Activated CD8-positive, alpha-beta T cell treated with anti-CD3 and anti-CD28 coated beads for 36 hours (primary cell): ENCODE measurements at regions not wholly inside any gene's neighbourhood (a gene's known extent, or its start where the extent isn't known, plus 50 kb on each side); places are given as distances from the start of the nearest gene placed in this dataset.
"Not testable (repeated sequence)": the region's sequence is repeated elsewhere in the genome, so short reads cannot be mapped to it uniquely, and the experiment has no call there.

ENCODE experiments used
- ATAC-seq: fragments of 200-7000 bp; cut with Tn5 transposase; one replicate; pipeline ENCODE4 v1.10.0; 2021; ENCODE audit warnings: mild to moderate bottlenecking, moderate library complexity
- CTCF ChIA-PET: fragments of 350-600 bp; sonication (Branson Sonifier 250); formaldehyde crosslinking; loops from one replicate; lab custom pipeline; 2021; ENCODE audit warnings: antibody characterized with exemption; lab: Charles Lee
- POLR2A ChIA-PET: fragments of 350-600 bp; sonication (Branson Sonifier 250); formaldehyde crosslinking; loops from one replicate; lab custom pipeline; 2021; ENCODE audit warnings: antibody characterized with exemption; lab: Charles Lee
- DNase-seq: peaks from one replicate; pipeline ENCODE4 v3.0.0-alpha.2; 2020
- H3K27ac Mint-ChIP-seq: one replicate; pipeline ENCODE4 v1.8.0; 2021; ENCODE audit warnings: mild to moderate bottlenecking, mixed read lengths
- H3K27me3 Mint-ChIP-seq: one replicate; pipeline ENCODE4 v1.8.0; 2021; ENCODE audit warnings: mixed read lengths
- H3K36me3 Mint-ChIP-seq: one replicate; pipeline ENCODE4 v1.8.0; 2021; ENCODE audit warnings: low read depth, mixed read lengths
- H3K4me1 Mint-ChIP-seq: one replicate; pipeline ENCODE4 v1.8.0; 2021; ENCODE audit warnings: low read depth, mixed read lengths
- H3K4me3 Mint-ChIP-seq: one replicate; pipeline ENCODE4 v1.8.0; 2021; ENCODE audit warnings: mild to moderate bottlenecking, moderate library complexity, mixed read lengths
- H3K9me3 Mint-ChIP-seq: one replicate; pipeline ENCODE4 v1.8.0; 2021; ENCODE audit warnings: mixed read lengths
- intact Hi-C: fragments of 100-400 bp; cut with micrococcal nuclease; formaldehyde crosslinking; loops from one replicate; pipeline ENCODE4 v1.10.0; 2022
- TF ChIP-seq, protein P1 (sequence below): fragments of 200-600 bp; IDR thresholded peaks from one replicate; pipeline ENCODE4 v1.8.0; 2022; ENCODE audit warnings: antibody characterized with exemption, mild to moderate bottlenecking

GRCh38 chrX:11890836-11891514 lies 132.9 kb downstream of the MSL3 start:
- intact Hi-C loops, result no loop called here
- no peaks in the 10 kb centered on the region for H3K27me3 Mint-ChIP-seq
- ChIA-PET CTCF (interaction anchor here (0.8 kb wide), 1 partner anchor 104 kb away, joined by 4 read pairs; no protein-coding TSS in a partner anchor), POLR2A (no interaction called here)
- no peaks in the 10 kb centered on the region for H3K36me3 Mint-ChIP-seq
- H3K9me3 Mint-ChIP-seq, result no peaks in the 10 kb centered on the region
- ATAC-seq, result no peak
- H3K4me1 Mint-ChIP-seq, result no peaks in the 10 kb centered on the region
- DNase-seq, result no peak
- no peak overlapping the region for H3K27ac Mint-ChIP-seq
- TF ChIP-seq, protein P1, sequence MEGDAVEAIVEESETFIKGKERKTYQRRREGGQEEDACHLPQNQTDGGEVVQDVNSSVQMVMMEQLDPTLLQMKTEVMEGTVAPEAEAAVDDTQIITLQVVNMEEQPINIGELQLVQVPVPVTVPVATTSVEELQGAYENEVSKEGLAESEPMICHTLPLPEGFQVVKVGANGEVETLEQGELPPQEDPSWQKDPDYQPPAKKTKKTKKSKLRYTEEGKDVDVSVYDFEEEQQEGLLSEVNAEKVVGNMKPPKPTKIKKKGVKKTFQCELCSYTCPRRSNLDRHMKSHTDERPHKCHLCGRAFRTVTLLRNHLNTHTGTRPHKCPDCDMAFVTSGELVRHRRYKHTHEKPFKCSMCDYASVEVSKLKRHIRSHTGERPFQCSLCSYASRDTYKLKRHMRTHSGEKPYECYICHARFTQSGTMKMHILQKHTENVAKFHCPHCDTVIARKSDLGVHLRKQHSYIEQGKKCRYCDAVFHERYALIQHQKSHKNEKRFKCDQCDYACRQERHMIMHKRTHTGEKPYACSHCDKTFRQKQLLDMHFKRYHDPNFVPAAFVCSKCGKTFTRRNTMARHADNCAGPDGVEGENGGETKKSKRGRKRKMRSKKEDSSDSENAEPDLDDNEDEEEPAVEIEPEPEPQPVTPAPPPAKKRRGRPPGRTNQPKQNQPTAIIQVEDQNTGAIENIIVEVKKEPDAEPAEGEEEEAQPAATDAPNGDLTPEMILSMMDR, result no peak
- no peak overlapping the region for H3K4me3 Mint-ChIP-seq

DNA sequence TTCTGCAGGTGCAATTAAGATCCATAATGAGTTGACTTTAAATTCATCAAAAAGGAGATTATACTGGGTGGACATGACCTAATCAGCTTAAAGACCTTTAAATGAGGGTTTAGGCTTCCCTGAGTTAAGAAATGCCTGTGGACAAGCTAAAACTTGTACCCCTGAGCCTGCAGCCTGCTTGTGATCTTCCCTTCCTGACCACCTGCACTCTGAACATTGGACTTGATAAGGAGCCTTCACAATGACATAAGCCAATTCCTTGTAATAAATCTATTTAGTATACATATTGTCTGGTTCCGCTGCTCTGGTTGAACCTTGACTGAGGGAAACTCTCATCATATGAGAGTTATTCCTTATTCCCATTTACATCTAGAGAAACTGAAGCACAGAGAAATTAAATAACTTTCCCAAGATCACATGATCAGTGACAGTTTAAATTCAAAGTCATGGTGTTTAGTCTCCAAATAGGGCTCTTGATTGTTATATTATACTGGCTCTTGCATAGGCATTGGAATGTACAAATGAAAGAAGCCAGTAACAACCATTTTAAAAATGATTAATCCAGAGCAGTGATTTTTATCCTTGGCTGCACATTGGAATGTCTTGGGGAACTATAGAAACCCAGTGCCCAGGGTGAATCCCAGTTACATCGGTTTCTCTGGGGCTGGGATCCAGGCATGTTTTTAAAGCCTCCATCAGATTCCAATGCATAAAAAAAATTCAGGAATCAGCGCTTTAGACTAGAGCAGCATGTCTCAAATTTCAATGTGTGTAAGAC lies 136.1 kb downstream of the MSL3 start:
- Mint-ChIP-seq H3K36me3 (no peaks in the 10 kb centered on the region), H3K9me3 (no peaks in the 10 kb centered on the region), H3K27ac (no peak overlapping the region), H3K4me3 (no peak overlapping the region), H3K27me3 (no peaks in the 10 kb centered on the region), H3K4me1 (no peaks in the 10 kb centered on the region)
- ATAC-seq (no peak), DNase-seq (no peak)
- POLR2A ChIA-PET, result no interaction called here
- intact Hi-C loops, result no loop called here
- TF ChIP-seq, protein P1, result no peak
- CTCF ChIA-PET, result no interaction called here

DNA sequence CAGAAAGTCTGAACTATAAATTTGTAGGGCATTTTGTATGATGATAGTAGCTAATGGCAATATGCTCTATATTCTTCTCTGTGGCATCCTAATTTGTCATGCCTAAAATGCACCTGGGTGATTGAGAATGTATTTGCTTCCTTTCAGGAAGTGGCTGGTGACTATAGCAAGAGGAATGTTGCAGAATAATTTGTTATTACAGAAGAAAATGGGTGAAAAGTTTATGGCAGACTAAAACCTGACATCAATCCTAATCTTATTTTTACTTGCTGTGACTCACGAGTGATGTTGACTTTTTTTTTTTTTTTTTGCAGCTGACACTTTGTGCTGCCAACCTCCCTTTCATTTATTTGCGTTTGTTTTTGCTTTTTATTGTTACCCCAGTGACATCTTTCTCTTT lies 141.1 kb downstream of the MSL3 start:
- POLR2A ChIA-PET, result no interaction called here
- H3K36me3 Mint-ChIP-seq, result no peaks in the 10 kb centered on the region
- CTCF ChIA-PET, result no interaction called here
- DNase-seq (no peak), ATAC-seq (no peak)
- H3K9me3 Mint-ChIP-seq, result no peaks in the 10 kb centered on the region
- no peaks in the 10 kb centered on the region for H3K4me1 Mint-ChIP-seq
- no peak overlapping the region for H3K27ac Mint-ChIP-seq
- intact Hi-C loops, result no loop called here
- TF ChIP-seq, protein P1, result no peak
- no peak overlapping the region for H3K4me3 Mint-ChIP-seq
- no peaks in the 10 kb centered on the region for H3K27me3 Mint-ChIP-seq

DNA sequence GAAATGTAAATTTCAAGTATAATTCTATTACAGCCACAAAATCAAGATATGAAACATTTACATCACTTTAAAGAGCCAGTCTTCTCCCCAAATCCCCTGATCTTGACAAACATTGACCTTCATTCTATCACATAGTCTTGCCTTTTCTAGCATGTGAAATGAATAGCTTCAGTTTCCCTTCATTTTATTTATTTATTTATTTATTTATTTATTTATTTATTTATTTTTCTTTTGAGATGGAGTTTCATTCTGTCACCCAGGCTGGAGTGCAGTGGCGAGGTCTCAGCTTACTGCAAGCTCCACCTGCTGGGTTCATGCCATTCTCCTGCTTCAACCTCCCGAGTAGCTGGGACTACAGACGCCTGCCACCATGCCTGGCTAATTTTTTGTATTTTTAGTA lies 147.9 kb downstream of the MSL3 start:
- CTCF ChIA-PET, POLR2A ChIA-PET, DNase-seq, H3K36me3 Mint-ChIP-seq, H3K27me3 Mint-ChIP-seq, H3K4me3 Mint-ChIP-seq, intact Hi-C loops, H3K4me1 Mint-ChIP-seq, H3K27ac Mint-ChIP-seq, ATAC-seq, H3K9me3 Mint-ChIP-seq: not testable (repeated sequence)

GRCh38 chrX:11908371-11908770 lies 150.3 kb downstream of the MSL3 start:
- intact Hi-C loops, result loop anchor here (1.0 kb wide), 1 partner anchor 121 kb away; no protein-coding TSS in a partner anchor
- Mint-ChIP-seq H3K27ac (no peak overlapping the region), H3K27me3 (no peaks in the 10 kb centered on the region), H3K4me1 (peaks cover 7% of the 10 kb centered on the region), H3K4me3 (no peak overlapping the region), H3K36me3 (no peaks in the 10 kb centered on the region), H3K9me3 (no peaks in the 10 kb centered on the region)
- peak; percentile 75 for ATAC-seq
- peak; percentile 34 for DNase-seq
- TF ChIP-seq, protein P1, result peak; percentile 52
- ChIA-PET CTCF (interaction anchor here (1.1 to 1.8 kb wide), 4 partner anchors 116 to 133 kb away, joined by 3 to 9 read pairs (median 5); no protein-coding TSS in a partner anchor), POLR2A (no interaction called here)
